GM04504 (cell line): ENCODE measurements at regions not wholly inside any gene's neighbourhood (a gene's known extent, or its start where the extent isn't known, plus 50 kb on each side); places are given as distances from the start of the nearest gene placed in this dataset.
"Not testable (repeated sequence)": the region's sequence is repeated elsewhere in the genome, so short reads cannot be mapped to it uniquely, and the experiment has no call there.

Experiments
- DNase-seq: peaks from one replicate; pipeline ENCODE4 v3.0.0-alpha.2; 2012; ENCODE audit warnings: low read depth

GRCh38 chr4:116544946-116545345, 540.4 kb downstream of the TRAM1L1 start:
- DNase-seq: no peak

- DNase-seq: no peak
Observed at GRCh38 chr4:116539744-116540143, 545.6 kb downstream of the TRAM1L1 start.

GRCh38 chr4:116537828-116538227, 547.5 kb downstream of the TRAM1L1 start:
- DNase-seq: no peak

- not testable (repeated sequence) for DNase-seq
Observed at GRCh38 chr4:116536024-116536423, 549.4 kb downstream of the TRAM1L1 start.

GRCh38 chr4:116531870-116532269, 553.5 kb downstream of the TRAM1L1 start:
- no peak for DNase-seq

- DNase-seq: no peak
Observed at GRCh38 chr4:116531026-116531425, 554.4 kb downstream of the TRAM1L1 start.

- no peak for DNase-seq
Observed at GRCh38 chr4:116530048-116530447, 555.3 kb downstream of the TRAM1L1 start.

GRCh38 chr4:116529129-116529528, 556.2 kb downstream of the TRAM1L1 start:
- no peak for DNase-seq

- DNase-seq: no peak
Observed at GRCh38 chr4:116522922-116523321, 562.5 kb downstream of the TRAM1L1 start.

- no peak for DNase-seq
Observed at GRCh38 chr4:116520886-116521285, 564.5 kb downstream of the TRAM1L1 start.

GRCh38 chr4:116516711-116517110, 568.7 kb downstream of the TRAM1L1 start:
- no peak for DNase-seq

GRCh38 chr4:116515959-116516358, 569.4 kb downstream of the TRAM1L1 start:
- no peak for DNase-seq

- no peak for DNase-seq
Observed at GRCh38 chr4:116512552-116512951, 572.8 kb downstream of the TRAM1L1 start.

- DNase-seq: no peak
Observed at GRCh38 chr4:116501954-116502353, 583.4 kb downstream of the TRAM1L1 start.

GRCh38 chr4:116500225-116500624, 585.2 kb downstream of the TRAM1L1 start:
- DNase-seq: no peak

- no peak for DNase-seq
Observed at GRCh38 chr4:116489739-116490138, 595.6 kb downstream of the TRAM1L1 start.

GRCh38 chr4:116486401-116486800, 599.0 kb downstream of the TRAM1L1 start:
- DNase-seq: no peak

GRCh38 chr4:116480546-116480945, 604.8 kb downstream of the TRAM1L1 start:
- DNase-seq: no peak

- DNase-seq: no peak
Observed at GRCh38 chr4:116478343-116478742, 607.0 kb downstream of the TRAM1L1 start.

- DNase-seq: no peak
Observed at GRCh38 chr4:116469582-116469981, 615.8 kb downstream of the TRAM1L1 start.

GRCh38 chr4:116453127-116453526, 632.2 kb downstream of the TRAM1L1 start:
- no peak for DNase-seq

- DNase-seq: no peak
Observed at GRCh38 chr4:116449764-116450163, 635.6 kb downstream of the TRAM1L1 start.

GRCh38 chr4:116444117-116444516, 641.3 kb downstream of the TRAM1L1 start:
- DNase-seq: no peak

- no peak for DNase-seq
Observed at GRCh38 chr4:116438981-116439729, 646.2 kb downstream of the TRAM1L1 start.
